ENCODE measurements at regions not wholly inside any gene's neighbourhood (a gene's known extent, or its start where the extent isn't known, plus 50 kb on each side); places are given as distances from the start of the nearest gene placed in this dataset.

GRCh38 chr2:209322905-209323512 lies 100.8 kb upstream of the MAP2 start:
- H3K27ac ChIP-seq, result no peak overlapping the region
- no peak for DNase-seq (ENCODE audit: low read depth, low spot score)

DNA sequence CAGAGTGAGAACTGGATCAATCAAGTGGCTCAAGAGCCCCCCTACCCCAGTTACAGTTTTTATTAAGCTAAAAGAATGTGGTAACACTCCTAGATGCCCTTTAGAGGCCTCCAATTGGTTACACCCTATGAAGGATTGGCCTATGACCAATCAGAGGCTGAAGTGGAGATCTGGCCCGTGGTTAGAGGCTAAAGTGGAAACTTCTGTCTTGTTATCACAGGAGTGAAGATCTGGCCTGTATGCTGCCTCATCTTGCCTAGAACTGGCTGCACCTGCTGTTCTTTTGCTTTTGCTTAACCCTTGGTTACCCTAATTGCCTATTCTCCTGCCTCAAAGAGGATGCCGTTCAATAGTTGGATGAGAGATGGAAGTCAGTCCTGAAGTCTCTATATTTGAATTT lies 100.1 kb upstream of the MAP2 start:
- no peak for DNase-seq (ENCODE audit: low read depth, low spot score)
- H3K27ac ChIP-seq, result no peak overlapping the region

- DNase-seq (ENCODE audit: low read depth, low spot score), result no peak
- H3K27ac ChIP-seq, result no peak overlapping the region
Measured at GRCh38 chr2:209324281-209324680, 99.6 kb upstream of the MAP2 start.

DNA sequence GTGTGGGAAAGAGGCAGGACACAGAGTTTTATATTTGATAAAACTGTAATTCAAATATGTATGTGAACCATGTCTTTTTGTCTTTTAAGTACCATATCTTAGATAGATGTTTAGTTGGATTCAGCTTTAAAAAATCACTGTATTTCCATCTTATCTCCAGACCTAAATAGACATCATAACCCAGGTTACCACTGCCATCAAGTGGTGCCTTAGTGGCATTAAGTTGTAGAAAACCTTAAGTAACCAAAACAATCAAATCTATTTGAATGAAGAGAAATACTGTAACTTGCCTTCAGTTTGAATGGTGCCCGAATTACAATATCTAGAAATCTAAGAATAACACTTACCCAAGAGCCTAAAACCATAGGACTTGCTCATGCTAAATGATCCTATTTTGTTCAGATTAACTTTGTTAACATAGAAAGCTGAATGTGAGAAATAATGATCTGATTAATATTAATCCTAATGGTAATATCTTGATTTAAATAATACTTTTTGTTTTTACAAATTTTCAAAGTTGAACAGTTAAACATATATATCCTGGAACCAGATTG lies 92.5 kb upstream of the MAP2 start:
- no peak overlapping the region for H3K27ac ChIP-seq
- DNase-seq (ENCODE audit: low read depth, low spot score), result no peak

DNA sequence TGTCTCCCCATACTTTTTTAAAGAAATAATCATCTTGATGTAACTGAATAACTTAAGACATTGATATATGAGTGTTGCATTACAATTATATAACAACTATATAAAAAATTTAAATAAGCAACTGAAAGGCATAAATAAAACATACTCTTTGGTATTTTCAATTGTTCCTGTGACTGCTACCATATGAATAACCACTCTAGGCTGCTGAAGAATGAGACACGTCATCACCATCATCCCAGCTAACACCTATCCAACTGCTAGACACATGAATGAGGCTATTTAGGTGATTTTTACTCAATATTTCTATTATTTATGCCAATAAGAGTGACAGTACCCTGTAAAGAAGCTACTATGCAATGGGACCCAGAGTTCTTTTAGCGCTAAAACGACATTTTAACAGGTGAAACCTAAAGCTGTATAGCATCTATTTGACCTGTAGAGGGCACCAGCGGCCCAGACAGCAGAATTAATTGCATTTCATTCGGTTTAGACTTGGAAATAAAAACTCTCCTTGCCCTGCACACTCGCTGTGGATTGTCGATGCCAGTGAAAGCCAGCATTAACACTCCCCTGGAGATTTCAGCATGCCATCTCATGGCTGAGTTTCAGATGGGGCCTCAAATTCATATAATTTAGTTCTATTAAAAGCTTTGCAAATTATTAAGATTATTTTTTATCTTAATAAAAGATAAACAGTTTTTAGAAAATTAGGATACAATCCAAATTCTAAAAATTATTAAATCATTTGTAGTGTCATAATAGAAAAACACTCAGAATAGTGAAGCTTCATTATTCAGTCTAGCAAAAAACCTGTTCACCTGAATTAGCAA lies 89.4 kb upstream of the MAP2 start:
- DNase-seq (ENCODE audit: low read depth, low spot score), result no peak
- no peak overlapping the region for H3K27ac ChIP-seq

GRCh38 chr2:209340522-209340921 lies 83.3 kb upstream of the MAP2 start:
- DNase-seq (ENCODE audit: low read depth, low spot score), result no peak
- H3K27ac ChIP-seq, result no peak overlapping the region

DNA sequence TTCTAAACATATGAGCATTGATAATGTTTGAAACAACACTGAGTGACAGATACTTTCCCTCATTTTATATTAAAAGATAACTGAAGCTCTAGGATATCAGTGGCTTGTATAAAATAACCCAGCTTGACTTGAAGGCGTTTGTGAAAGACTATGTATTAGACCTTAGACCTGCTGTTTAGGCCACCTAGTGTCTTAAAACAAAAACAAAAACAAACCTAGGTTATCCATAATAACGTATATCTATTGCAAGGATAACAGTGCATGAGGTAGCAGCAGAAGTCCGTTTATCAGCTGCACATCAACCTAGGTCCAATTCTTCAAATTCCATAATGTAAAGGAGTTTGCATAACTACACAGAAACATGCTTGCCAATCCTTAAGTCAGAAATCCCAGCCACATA lies 79.5 kb upstream of the MAP2 start:
- no peak for DNase-seq (ENCODE audit: low read depth, low spot score)

GRCh38 chr2:209348433-209348832 lies 75.4 kb upstream of the MAP2 start:
- DNase-seq (ENCODE audit: low read depth, low spot score), result no peak

More for the DNA sequence above, 79.5 kb upstream of the MAP2 start:
- H3K27ac ChIP-seq, result no peak overlapping the region

DNA sequence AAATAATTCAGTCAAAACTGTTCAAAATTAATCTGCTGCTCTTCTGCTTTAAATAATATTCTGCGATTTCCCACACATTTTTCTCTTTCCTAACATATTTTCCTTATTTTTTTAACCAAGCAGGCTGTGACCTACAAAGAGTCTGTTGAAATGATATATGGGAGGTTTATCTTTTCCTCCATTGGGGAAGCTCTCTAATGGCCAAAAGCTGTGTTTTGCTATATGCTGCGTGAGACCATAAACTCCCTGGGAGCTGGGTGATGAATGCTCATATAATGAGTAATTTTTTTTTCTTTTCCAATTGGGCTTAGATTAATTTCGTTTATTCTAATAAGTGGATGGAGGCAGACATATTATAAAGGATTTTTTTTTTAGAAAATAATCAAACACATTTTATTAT lies 72.2 kb upstream of the MAP2 start:
- H3K27ac ChIP-seq, result no peak overlapping the region
- DNase-seq (ENCODE audit: low read depth, low spot score), result no peak

More at GRCh38 chr2:209348433-209348832, 75.4 kb upstream of the MAP2 start:
- no peak overlapping the region for H3K27ac ChIP-seq

DNA sequence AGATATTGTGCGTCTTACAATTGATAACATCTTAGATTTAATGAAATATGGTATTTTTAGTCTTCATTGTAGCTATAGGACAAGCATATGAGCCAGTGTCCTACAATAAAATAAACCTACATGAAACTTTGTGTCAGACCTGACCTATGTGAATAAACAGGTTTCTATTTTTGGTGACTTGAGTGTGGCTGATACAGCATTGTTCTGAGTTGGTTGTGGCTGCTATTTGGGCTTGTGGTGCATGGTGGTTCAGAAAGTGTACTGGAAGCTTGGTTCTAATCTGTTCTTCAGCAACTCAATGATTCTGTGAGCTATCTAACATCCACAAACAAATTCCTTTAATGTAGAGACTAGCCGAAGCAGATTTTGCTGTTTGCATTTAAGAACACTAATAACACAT lies 64.9 kb upstream of the MAP2 start:
- no peak for DNase-seq (ENCODE audit: low read depth, low spot score)
- H3K27ac ChIP-seq, result no peak overlapping the region

DNA sequence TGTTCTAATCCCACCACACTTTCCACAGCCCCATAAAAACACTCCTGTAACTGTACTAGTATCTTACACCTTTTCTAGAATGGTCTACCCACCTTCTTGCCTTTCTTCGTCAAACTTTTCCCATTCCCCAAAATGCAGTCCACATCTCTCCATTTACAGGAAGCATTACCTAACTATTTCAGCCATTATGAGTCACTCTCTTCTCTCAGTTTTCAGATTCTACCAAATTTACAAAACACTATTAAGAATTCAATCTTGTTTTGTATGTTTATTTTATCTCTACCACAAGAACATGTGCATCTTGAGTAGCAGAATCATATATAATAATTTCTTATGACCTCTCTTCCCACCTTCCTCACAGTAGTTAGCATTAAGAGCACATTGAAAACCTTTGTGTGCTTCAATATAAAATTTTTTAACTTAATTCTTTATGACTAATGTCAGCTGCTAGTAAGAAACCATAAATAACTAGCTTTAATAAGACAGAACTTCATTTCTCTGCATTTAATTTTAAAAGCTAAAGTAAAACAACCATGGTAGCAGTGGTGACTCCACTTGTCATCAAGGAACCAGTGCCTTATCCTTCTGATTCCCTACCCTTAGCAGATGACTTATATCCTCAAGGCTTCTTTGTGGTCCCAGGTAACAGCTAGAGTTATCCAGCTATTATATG lies 56.6 kb upstream of the MAP2 start:
- H3K27ac ChIP-seq, result peak overlapping the region; percentile 91
- DNase-seq (ENCODE audit: low read depth, low spot score), result no peak

GRCh38 chr2:209368406-209368805 lies 55.4 kb upstream of the MAP2 start:
- peak overlapping the region; percentile 91 for H3K27ac ChIP-seq

GRCh38 chr2:209368914-209369313 lies 54.9 kb upstream of the MAP2 start:
- DNase-seq (ENCODE audit: low read depth, low spot score), result peak; percentile 100
- H3K27ac ChIP-seq, result peak overlapping the region; percentile 91

More at GRCh38 chr2:209368406-209368805, 55.4 kb upstream of the MAP2 start:
- DNase-seq (ENCODE audit: low read depth, low spot score), result no peak

DNA sequence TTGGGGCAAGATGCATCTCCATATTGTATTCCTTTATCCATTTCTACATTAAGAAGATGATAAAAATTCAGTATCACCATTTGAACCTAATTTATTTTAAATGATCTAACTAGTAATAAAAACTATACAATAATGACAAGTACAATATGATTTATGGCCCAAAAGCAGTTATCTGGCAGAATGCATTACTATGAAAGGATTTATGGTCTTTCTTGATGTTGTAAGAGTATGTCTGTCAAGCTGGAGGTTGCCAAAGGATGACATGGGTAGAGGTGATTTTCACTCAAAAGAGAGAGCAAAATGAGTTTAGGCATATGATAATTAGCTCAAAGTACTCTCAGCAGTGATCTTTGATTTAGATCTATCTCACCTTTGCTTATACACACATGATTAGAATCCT lies 54.2 kb upstream of the MAP2 start:
- DNase-seq (ENCODE audit: low read depth, low spot score), result no peak
- peak overlapping the region; percentile 91 for H3K27ac ChIP-seq

- no peak overlapping the region for H3K27ac ChIP-seq
- no peak for DNase-seq (ENCODE audit: low read depth, low spot score)
Measured at GRCh38 chr2:209371407-209371806, 52.4 kb upstream of the MAP2 start.
